Stimulated activated naive CD4-positive, alpha-beta T cell (primary cell): ENCODE measurements at regions not wholly inside any gene's neighbourhood (a gene's known extent, or its start where the extent isn't known, plus 50 kb on each side); places are given as distances from the start of the nearest gene placed in this dataset.
"Not testable (repeated sequence)": the region's sequence is repeated elsewhere in the genome, so short reads cannot be mapped to it uniquely, and the experiment has no call there.

Experiments used
- DNase-seq, 6 experiments: peaks; one replicate each; lab custom pipeline; 2025; lab: John Stamatoyannopoulos, UW

DNA sequence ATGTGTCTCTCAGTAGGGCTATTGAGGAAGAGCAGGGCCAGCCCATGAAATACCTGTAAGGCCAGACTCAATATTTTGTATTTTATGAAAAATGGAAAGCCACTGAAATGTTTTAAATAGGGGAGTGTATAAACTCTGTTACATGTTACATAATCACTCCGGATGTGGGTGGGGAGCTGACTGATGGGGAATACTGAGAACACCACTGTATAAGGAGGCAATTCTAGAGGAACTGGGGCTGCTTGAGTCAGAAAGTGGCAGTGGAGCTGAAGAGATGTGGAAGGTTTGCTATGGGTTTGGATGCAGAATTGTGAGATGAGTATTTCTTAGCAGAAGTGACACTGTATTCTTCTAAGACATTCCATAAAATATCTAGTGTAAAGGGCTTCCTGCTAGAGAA lies 647.8 kb upstream of the LCORL start:
- DNase-seq: no peak

- no peak for DNase-seq
These were observed 644.8 kb upstream of the LCORL start for GRCh38 chr4:18666322-18666721.

DNA sequence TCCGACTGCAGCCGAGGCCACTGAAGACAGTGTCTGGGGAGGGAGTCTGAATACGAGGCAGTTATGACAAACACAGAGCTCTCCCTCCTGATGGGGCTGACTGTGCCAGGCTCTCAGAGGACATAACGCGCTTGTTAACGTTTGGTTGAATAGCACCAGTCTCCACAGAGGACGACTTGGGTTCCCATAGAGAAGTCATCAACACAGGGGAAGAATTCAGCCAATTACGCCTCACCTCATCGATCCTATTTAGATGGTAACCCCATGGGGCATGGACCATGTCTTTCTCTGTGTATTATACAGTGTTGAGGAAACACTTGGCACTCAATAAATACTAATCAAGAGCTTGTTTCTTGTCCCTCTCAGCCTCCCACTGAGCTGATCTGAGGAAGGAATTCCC lies 642.6 kb upstream of the LCORL start:
- no peak for DNase-seq

- DNase-seq: no peak
These were observed 623.8 kb upstream of the LCORL start for GRCh38 chr4:18645351-18645750.

- DNase-seq: no peak
These were observed 619.8 kb upstream of the LCORL start for GRCh38 chr4:18641334-18641733.

GRCh38 chr4:18638031-18638430 lies 616.5 kb upstream of the LCORL start:
- DNase-seq: no peak

DNA sequence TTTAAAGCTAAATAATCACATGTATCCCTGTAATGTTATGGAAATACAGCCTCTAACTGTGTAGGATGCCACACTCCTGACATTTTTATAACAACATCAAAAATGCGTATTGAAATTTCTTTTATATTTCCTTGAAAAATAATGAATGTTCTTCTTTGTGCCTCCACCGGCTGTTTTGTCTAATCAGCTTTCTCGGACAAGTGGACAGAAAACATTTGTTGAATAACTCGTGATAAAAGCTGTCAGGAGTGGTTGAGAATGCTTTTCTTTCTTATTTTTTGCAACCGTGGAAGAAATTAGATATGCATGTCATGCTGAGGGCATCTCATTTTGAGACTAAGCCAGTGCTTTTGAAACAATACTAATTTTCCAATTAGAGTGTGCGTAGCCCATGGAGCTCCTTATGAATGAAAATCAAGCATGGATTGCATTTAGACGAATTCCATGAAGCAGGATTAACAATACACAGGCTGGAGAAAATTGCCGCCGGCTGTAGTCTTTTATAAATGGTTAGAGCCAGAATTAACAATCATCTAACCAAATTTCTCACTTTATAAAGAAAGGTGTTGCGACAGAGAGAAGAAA lies 614.5 kb upstream of the LCORL start:
- no peak for DNase-seq

- no peak for DNase-seq
These were observed 614.0 kb upstream of the LCORL start for GRCh38 chr4:18635531-18635930.

DNA sequence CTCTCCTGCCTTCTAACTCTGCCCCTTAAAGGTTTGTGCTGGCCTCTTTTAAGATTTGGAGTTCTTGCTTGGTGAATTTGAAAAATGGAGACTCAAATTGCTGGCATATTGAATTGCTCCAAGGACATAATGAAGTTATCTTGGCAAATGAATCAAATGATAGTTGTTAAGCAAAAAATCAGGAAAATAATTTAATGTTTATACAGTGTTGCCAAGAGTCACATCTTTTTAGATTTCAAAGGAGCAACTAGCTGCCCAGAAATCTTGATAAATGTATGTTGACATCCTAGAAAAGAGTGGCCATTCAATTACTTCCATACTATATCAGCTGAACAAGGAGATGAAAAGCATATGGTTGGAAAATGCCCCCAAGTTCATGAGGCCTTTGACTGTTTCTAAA lies 610.0 kb upstream of the LCORL start:
- DNase-seq: no peak

DNA sequence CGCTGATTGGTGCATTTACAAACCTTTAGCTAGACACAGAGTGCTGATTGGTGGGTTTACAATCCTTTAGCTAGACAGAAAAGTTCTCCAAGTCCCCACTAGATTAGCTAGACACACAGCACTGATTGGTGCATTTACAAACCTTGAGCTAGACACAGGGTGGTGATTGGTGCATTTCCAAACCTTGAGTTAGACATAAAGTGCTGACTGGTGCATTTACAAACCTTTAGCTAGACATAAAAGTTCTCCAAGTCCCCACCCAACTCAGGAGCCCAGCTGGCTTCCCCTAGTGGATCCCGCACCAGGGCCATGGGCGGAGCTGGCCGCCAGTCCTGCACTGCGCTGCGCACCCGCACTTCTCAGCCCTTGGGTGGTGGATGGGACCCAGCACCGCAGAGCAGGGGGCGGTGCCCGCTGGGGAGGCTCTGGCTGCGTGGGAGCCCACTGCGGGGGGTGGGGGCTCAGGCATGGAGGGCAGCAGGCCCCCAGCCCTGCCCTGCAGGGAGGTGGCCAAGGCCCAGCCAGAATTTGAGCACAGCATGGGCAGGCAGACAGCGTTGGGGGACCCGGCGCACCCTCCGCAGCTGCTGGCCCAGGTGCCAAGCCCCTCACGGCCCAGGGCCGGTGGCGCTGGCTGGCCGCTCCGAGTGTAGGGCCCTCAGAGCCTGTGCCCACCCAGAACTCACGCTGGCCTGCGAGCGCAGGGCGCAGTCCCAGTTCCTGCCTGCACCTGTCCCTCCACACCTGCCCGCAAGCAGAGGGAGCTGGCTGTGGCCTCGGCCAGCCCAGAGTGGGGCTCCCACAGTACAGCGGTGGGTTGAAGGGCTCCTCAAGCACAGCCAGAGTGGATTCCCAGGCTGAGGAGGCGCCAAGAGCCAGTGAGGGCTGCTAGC lies 608.9 kb upstream of the LCORL start:
- DNase-seq: no peak

DNA sequence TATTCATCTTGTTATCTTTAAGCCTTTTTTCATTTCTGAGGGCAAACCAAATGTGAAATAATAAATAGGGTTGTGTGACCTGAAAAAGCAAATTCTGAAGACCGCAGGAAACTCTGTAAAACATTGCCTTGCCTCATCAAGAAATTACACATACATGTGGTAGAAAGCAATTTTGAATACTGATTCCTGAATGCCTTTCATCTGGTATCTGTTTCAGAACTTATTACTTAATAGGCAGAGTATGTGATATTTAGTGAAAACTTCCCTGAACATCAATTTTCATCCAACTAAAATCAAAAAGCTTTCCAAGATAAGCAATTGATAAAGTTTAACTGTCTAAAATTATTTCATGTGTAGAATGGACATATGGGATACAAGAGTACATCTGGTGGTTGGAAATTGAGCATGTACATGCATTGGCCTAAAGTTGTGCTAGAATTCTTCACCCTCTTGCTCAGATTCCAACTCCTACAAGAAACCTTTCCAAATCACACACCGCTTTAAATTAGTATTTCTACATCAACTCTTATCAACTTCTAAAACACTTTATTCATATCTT lies 606.0 kb upstream of the LCORL start:
- DNase-seq: no peak

DNA sequence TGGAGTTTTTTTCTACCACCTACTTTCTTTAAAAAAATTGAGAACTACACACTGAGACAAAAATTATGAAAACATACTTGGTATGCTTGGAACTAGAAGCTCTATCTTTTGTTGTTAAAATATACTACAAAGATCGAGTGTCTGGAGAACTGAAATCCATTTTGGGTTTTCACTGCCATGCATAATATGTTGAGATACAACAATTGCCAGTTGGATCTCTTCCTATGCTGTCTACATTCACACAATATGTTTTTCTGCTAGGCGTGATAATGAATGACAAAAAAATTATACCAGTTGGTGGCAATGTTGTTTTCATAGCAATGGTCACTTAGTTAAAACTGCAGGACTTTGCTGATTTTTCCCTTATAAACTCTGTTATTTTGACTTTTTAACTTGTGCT lies 605.4 kb upstream of the LCORL start:
- DNase-seq: no peak

GRCh38 chr4:18626366-18626765 lies 604.8 kb upstream of the LCORL start:
- no peak for DNase-seq

- DNase-seq: no peak
These were observed 599.6 kb upstream of the LCORL start for GRCh38 chr4:18621186-18621585.

DNA sequence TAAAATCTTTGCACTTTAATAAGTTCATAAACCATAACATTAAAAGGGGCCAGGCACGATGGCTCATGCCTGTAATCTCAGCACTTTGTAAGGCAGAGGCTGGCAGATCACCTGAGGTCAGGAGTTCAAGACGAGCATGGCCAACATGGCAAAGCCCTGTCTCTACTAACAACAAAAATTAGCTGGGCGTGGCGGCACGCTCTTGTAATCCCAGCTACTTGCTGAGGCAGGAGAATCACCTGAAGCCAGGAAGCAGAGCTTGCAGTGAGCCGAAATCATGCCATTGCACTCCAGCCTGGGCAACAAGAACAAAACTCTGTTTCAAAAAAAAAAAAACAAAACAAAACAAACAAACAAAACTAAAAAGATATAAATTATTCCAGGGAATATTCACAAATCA lies 595.2 kb upstream of the LCORL start:
- DNase-seq: no peak

DNA sequence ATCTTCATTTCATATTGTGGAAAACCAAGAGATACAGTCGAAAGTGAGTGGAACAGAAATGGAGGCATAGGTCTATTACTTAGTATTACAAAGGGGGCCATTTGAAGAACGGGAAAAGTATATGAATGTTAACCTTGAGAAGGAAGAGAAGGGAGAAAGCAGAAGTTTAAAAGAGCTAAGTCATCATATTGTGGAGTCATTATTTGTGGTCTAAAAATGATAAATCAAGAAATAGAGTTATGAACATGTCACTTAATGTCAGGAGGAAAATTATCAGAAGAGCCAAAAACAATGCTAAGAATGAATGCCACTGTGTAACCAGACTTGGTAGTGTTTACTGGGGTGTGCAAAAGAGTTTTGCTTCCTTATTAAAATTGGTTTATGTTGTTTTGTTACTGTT lies 589.5 kb upstream of the LCORL start:
- no peak for DNase-seq

- DNase-seq: no peak
These were observed 587.5 kb upstream of the LCORL start for GRCh38 chr4:18608908-18609533.

GRCh38 chr4:18602610-18603009 lies 581.1 kb upstream of the LCORL start:
- not testable (repeated sequence) for DNase-seq

GRCh38 chr4:18593297-18594002 lies 571.9 kb upstream of the LCORL start:
- DNase-seq: peak; percentile 0 to 63 (median 22)

GRCh38 chr4:18582841-18583240 lies 561.3 kb upstream of the LCORL start:
- no peak for DNase-seq

GRCh38 chr4:18578307-18578706 lies 556.8 kb upstream of the LCORL start:
- DNase-seq: no peak

DNA sequence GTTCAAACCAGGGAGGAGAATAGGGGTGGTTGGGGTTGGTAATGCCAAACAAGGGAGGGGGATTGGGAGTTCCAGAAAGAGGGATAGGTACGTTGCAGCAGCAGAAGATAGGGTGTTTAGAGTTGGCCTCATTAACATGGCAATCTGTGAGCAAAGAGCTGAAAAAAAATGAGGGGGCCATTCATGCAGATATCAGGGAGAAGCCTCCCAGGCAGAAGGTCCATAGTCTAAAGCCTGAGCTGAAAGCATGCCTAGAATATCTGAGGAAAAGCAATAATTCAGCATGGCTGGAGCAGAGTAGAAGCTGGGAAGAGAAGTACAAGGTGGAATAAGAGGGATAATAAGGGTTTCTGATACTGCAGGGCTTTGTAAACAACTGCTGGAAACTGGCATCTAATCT lies 550.9 kb upstream of the LCORL start:
- DNase-seq: no peak
